ENCODE measurements at regions not wholly inside any gene's neighbourhood (a gene's known extent, or its start where the extent isn't known, plus 50 kb on each side); places are given as distances from the start of the nearest gene placed in this dataset.

DNA sequence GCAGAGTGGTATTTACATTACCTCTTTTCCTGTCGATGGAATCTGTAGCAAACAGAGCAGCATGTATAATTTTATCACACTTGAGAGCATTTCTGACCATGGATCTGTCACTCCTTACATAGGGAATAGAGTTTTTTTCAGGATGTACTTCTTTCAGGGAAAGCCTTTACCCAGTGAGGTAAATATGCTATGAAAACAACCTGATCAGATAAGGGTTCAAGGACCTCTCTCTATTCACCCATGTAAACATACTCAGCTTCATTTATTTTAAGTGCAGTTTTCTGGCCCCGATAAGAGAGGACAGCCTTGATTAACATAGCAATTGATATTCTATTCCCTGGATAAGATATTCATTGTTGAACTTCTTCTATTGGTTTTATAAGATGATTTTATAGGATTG is 87.3 kb upstream of the ESX1 start:
- H3K23ac ChIP-seq (ENCODE audit: low read depth, low read length) = no peak overlapping the region
- H2BK120ac ChIP-seq (ENCODE audit: low read depth, low read length) = no peak overlapping the region
- no peak overlapping the region for H2BK5ac ChIP-seq (ENCODE audit: low read depth, low read length, poor library complexity, severe bottlenecking)
- peaks cover 7% of the 10 kb centered on the region for H3K27me3 ChIP-seq (ENCODE audit: control insufficient read depth, insufficient read depth, low read length)
- no peaks in the 10 kb centered on the region for H3K9me3 ChIP-seq (ENCODE audit: control insufficient read depth, insufficient read depth, low read length)
- H3K18ac ChIP-seq (ENCODE audit: low read depth, low read length) = no peak overlapping the region
- ATAC-seq (ENCODE audit: low read depth) = no peak
- no peak for DNase-seq
- H3K4me2 ChIP-seq (ENCODE audit: low read depth, low read length) = no peak overlapping the region
- no peak overlapping the region for H2BK20ac ChIP-seq (ENCODE audit: low read depth, low read length)
- TF ChIP-seq RFX5 (IDR thresholded peaks at IDR 0.05; ENCODE audit: low read depth, low read length) = no peak
- TF ChIP-seq SMC3 (IDR thresholded peaks at IDR 0.05; ENCODE audit: low read depth, low read length) = no peak
- TF ChIP-seq, protein P1, sequence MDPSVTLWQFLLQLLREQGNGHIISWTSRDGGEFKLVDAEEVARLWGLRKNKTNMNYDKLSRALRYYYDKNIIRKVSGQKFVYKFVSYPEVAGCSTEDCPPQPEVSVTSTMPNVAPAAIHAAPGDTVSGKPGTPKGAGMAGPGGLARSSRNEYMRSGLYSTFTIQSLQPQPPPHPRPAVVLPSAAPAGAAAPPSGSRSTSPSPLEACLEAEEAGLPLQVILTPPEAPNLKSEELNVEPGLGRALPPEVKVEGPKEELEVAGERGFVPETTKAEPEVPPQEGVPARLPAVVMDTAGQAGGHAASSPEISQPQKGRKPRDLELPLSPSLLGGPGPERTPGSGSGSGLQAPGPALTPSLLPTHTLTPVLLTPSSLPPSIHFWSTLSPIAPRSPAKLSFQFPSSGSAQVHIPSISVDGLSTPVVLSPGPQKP (IDR thresholded peaks at IDR 0.05; ENCODE audit: borderline replicate concordance, low read depth, low read length) = no peak
- TF ChIP-seq, protein P2, sequence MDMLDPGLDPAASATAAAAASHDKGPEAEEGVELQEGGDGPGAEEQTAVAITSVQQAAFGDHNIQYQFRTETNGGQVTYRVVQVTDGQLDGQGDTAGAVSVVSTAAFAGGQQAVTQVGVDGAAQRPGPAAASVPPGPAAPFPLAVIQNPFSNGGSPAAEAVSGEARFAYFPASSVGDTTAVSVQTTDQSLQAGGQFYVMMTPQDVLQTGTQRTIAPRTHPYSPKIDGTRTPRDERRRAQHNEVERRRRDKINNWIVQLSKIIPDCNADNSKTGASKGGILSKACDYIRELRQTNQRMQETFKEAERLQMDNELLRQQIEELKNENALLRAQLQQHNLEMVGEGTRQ (IDR thresholded peaks at IDR 0.05; ENCODE audit: low read depth, low read length) = no peak
- TF ChIP-seq MXI1 (IDR thresholded peaks at IDR 0.05; ENCODE audit: borderline replicate concordance, low read depth, low read length) = no peak
- TF ChIP-seq CHD1 (IDR thresholded peaks at IDR 0.05; ENCODE audit: low read depth, low read length) = no peak
- ChIA-PET CTCF (no interaction called here), POLR2A (ENCODE audit: unreplicated experiment) (no interaction called here)
- no peak overlapping the region for H3K14ac ChIP-seq (replicated peaks; ENCODE audit: low read depth, low read length)
- no peaks in the 10 kb centered on the region for H4K20me1 ChIP-seq (ENCODE audit: insufficient read depth, low read length)
- H3K79me1 ChIP-seq (ENCODE audit: low read depth in 1 of 2, low read length in 2 of 2) = no peaks in the 10 kb centered on the region
- H3K4ac ChIP-seq (ENCODE audit: low read depth, low read length) = no peak overlapping the region
- in situ Hi-C loops (cut with MboI; ENCODE audit: low sequenced_read_pairs) (no loop called here), intact Hi-C loops (cut with micrococcal nuclease) (loop anchor here (10.0 kb wide), 1 partner anchor 147 kb away; no protein-coding TSS in a partner anchor), dilution Hi-C loops (cut with HindIII; ENCODE audit: low sequenced_read_pairs, unreplicated experiment) (no loop called here)
- no peak overlapping the region for H2BK15ac ChIP-seq (ENCODE audit: low read depth, low read length)
- H3K27ac ChIP-seq (ENCODE audit: insufficient read depth, low read length) = no peak overlapping the region
- no peak overlapping the region for H2AK5ac ChIP-seq (ENCODE audit: low read depth, low read length)
- no peaks in the 10 kb centered on the region for H3K36me3 ChIP-seq (ENCODE audit: control insufficient read depth, insufficient read depth, low read length)
- no peaks in the 10 kb centered on the region; the same call in 1 of the 2 replicates for H3K9me1 ChIP-seq (ENCODE audit: insufficient read depth, low read length)
- no peak overlapping the region for H2AK9ac ChIP-seq (replicated peaks; ENCODE audit: low read depth, low read length, poor library complexity)
- no peak overlapping the region for H2AFZ ChIP-seq (replicated peaks; ENCODE audit: low read length, poor library complexity)
- no CpG with 5 or more reads among the region's 2 CpGs for WGBS, 2 experiments (ENCODE audit: extremely low coverage in 2 of 2, insufficient read length in 1 of 2)
- H4K5ac ChIP-seq (ENCODE audit: low read depth, low read length) = no peak overlapping the region
- H3K4me3 ChIP-seq (ENCODE audit: insufficient read depth, low read depth, low read length) = no peak overlapping the region
- no peak overlapping the region for H3K9ac ChIP-seq (ENCODE audit: low read depth, low read length)
- no peaks in the 10 kb centered on the region for H3K4me1 ChIP-seq (ENCODE audit: control insufficient read depth, insufficient read depth, low read length)
- BruUV-seq (replicated peaks) = no TSS peak
- no peak overlapping the region for H3K56ac ChIP-seq (ENCODE audit: extremely low read depth, insufficient read depth, low read length)
- H4K8ac ChIP-seq (ENCODE audit: low read depth in 2 of 2, low read length in 2 of 2) = no peak overlapping the region
- H4K91ac ChIP-seq (ENCODE audit: insufficient read depth, low read depth, low read length) = no peak overlapping the region

Measured in IMR-90 (cell line).